ENCODE measurements at regions not wholly inside any gene's neighbourhood (a gene's known extent, or its start where the extent isn't known, plus 50 kb on each side); places are given as distances from the start of the nearest gene placed in this dataset.

GRCh38 chr15:91376038-91376437 is 276.0 kb downstream of the SV2B start:
- H3K4me2 ChIP-seq (ENCODE audit: insufficient read depth, low read length), result no peak overlapping the region
- no peak overlapping the region for H2AFZ ChIP-seq (ENCODE audit: low read length)
- H3K27me3 ChIP-seq (ENCODE audit: insufficient read depth, low read length), result no peaks in the 10 kb centered on the region
- no peaks in the 10 kb centered on the region for H3K4me1 ChIP-seq (ENCODE audit: insufficient read depth, low read length)
- H4K20me1 ChIP-seq (ENCODE audit: insufficient read depth, low read length), result no peaks in the 10 kb centered on the region
- H3K36me3 ChIP-seq (ENCODE audit: insufficient read depth, low read length), result no peaks in the 10 kb centered on the region
- DNase-seq (ENCODE audit: insufficient read length, low spot score, missing footprints), result no peak
- no peaks in the 10 kb centered on the region for H3K79me2 ChIP-seq (ENCODE audit: insufficient read depth, low read length)
- no peak for TF ChIP-seq CTCF (IDR thresholded peaks at IDR 0.05; ENCODE audit: extremely low read depth, low read depth, low read length)
- no peak overlapping the region for H3K4me3 ChIP-seq (ENCODE audit: insufficient read depth, low read length)
- no peaks in the 10 kb centered on the region for H3K9me3 ChIP-seq (ENCODE audit: low read depth, low read length)
- no peak overlapping the region for H3K27ac ChIP-seq (ENCODE audit: low read depth, low read length)

- DNase-seq (ENCODE audit: insufficient read length, low spot score, missing footprints), result no peak
- H3K4me2 ChIP-seq (ENCODE audit: insufficient read depth, low read length), result no peak overlapping the region
- no peak overlapping the region for H2AFZ ChIP-seq (ENCODE audit: low read length)
- no peaks in the 10 kb centered on the region for H3K27me3 ChIP-seq (ENCODE audit: insufficient read depth, low read length)
- no peak for TF ChIP-seq CTCF (IDR thresholded peaks at IDR 0.05; ENCODE audit: extremely low read depth, low read depth, low read length)
- H3K4me1 ChIP-seq (ENCODE audit: insufficient read depth, low read length), result peaks cover 4% of the 10 kb centered on the region
- no peaks in the 10 kb centered on the region for H3K79me2 ChIP-seq (ENCODE audit: insufficient read depth, low read length)
- H3K9me3 ChIP-seq (ENCODE audit: low read depth, low read length), result no peaks in the 10 kb centered on the region
- no peaks in the 10 kb centered on the region for H3K36me3 ChIP-seq (ENCODE audit: insufficient read depth, low read length)
- no peak overlapping the region for H3K27ac ChIP-seq (ENCODE audit: low read depth, low read length)
- H3K4me3 ChIP-seq (ENCODE audit: insufficient read depth, low read length), result no peak overlapping the region
- no peaks in the 10 kb centered on the region for H4K20me1 ChIP-seq (ENCODE audit: insufficient read depth, low read length)
Measured at GRCh38 chr15:91380114-91380513, 280.1 kb downstream of the SV2B start.

- Histone ChIP-seq H3K79me2 (ENCODE audit: insufficient read depth, low read length) (no peaks in the 10 kb centered on the region), H3K4me3 (ENCODE audit: insufficient read depth, low read length) (no peak overlapping the region), H2AFZ (ENCODE audit: low read length) (no peak overlapping the region), H3K36me3 (ENCODE audit: insufficient read depth, low read length) (no peaks in the 10 kb centered on the region), H3K4me1 (ENCODE audit: insufficient read depth, low read length) (peaks cover 10% of the 10 kb centered on the region), H3K4me2 (ENCODE audit: insufficient read depth, low read length) (no peak overlapping the region), H3K9me3 (ENCODE audit: low read depth, low read length) (no peaks in the 10 kb centered on the region), H3K27ac (ENCODE audit: low read depth, low read length) (no peak overlapping the region), H4K20me1 (ENCODE audit: insufficient read depth, low read length) (no peaks in the 10 kb centered on the region), H3K27me3 (ENCODE audit: insufficient read depth, low read length) (no peaks in the 10 kb centered on the region)
- no peak for DNase-seq (ENCODE audit: insufficient read length, low spot score, missing footprints)
- TF ChIP-seq CTCF (IDR thresholded peaks at IDR 0.05; ENCODE audit: extremely low read depth, low read depth, low read length), result no peak
Measured at GRCh38 chr15:91383532-91383931, 283.5 kb downstream of the SV2B start.

GRCh38 chr15:91384189-91384730 is 284.2 kb downstream of the SV2B start:
- H3K27ac ChIP-seq (ENCODE audit: low read depth, low read length), result no peak overlapping the region
- no peaks in the 10 kb centered on the region for H3K36me3 ChIP-seq (ENCODE audit: insufficient read depth, low read length)
- H2AFZ ChIP-seq (ENCODE audit: low read length), result no peak overlapping the region
- H3K27me3 ChIP-seq (ENCODE audit: insufficient read depth, low read length), result no peaks in the 10 kb centered on the region
- no peak overlapping the region for H3K4me2 ChIP-seq (ENCODE audit: insufficient read depth, low read length)
- peaks cover 10% of the 10 kb centered on the region for H3K4me1 ChIP-seq (ENCODE audit: insufficient read depth, low read length)
- H4K20me1 ChIP-seq (ENCODE audit: insufficient read depth, low read length), result no peaks in the 10 kb centered on the region
- H3K4me3 ChIP-seq (ENCODE audit: insufficient read depth, low read length), result no peak overlapping the region
- H3K9me3 ChIP-seq (ENCODE audit: low read depth, low read length), result no peaks in the 10 kb centered on the region
- DNase-seq (ENCODE audit: insufficient read length, low spot score, missing footprints), result no peak
- no peaks in the 10 kb centered on the region for H3K79me2 ChIP-seq (ENCODE audit: insufficient read depth, low read length)
- no peak for TF ChIP-seq CTCF (IDR thresholded peaks at IDR 0.05; ENCODE audit: extremely low read depth, low read depth, low read length)
